H9 (cell line): ENCODE measurements at regions not wholly inside any gene's neighbourhood (a gene's known extent, or its start where the extent isn't known, plus 50 kb on each side); places are given as distances from the start of the nearest gene placed in this dataset.

ENCODE experiments used
- DNase-seq: peaks from one replicate; pipeline ENCODE4 v3.0.0-alpha.2; 2017
- H2AFZ ChIP-seq: one replicate; pipeline ENCODE4 v1.6.1; 2013; ENCODE audit warnings: mild to moderate bottlenecking, low read length, control low read depth, moderate library complexity
- H2AK5ac ChIP-seq: 2 replicates; pipeline ENCODE4 v1.6.1; 2013; ENCODE audit warnings: low read length, control low read depth, mixed read lengths; ENCODE audit not compliant: insufficient read length
- H2BK120ac ChIP-seq: one replicate; pipeline ENCODE4 v1.6.1; 2013; ENCODE audit warnings: low read depth, mild to moderate bottlenecking, low read length, control low read depth, inconsistent platforms; ENCODE audit not compliant: poor library complexity, severe bottlenecking
- H2BK12ac ChIP-seq: 2 replicates; pipeline ENCODE4 v1.6.1; 2013; ENCODE audit warnings: low read length, control low read depth, mixed read lengths, low read depth; ENCODE audit not compliant: insufficient read length
- H2BK15ac ChIP-seq: 2 replicates; pipeline ENCODE4 v1.6.1; 2013; ENCODE audit warnings: low read depth, low read length, control low read depth
- H2BK20ac ChIP-seq: one replicate; pipeline ENCODE4 v1.6.1; 2013; ENCODE audit warnings: low read depth, mild to moderate bottlenecking, low read length, control low read depth, inconsistent platforms; ENCODE audit not compliant: poor library complexity, severe bottlenecking
- H2BK5ac ChIP-seq: 2 replicates; pipeline ENCODE4 v1.6.1; 2013; ENCODE audit warnings: low read length, control low read depth, mixed read lengths; ENCODE audit not compliant: insufficient read length
- H3K14ac ChIP-seq: 2 replicates; pipeline ENCODE4 v1.6.1; 2013; ENCODE audit warnings: low read length, control low read depth; ENCODE audit not compliant: insufficient read depth
- H3K18ac ChIP-seq: 2 replicates; pipeline ENCODE4 v1.6.1; 2013; ENCODE audit warnings: low read depth, mild to moderate bottlenecking, mixed read lengths, low read length, control low read depth; ENCODE audit not compliant: insufficient read length
- H3K23ac ChIP-seq: 2 replicates; pipeline ENCODE4 v1.6.1; 2013; ENCODE audit warnings: low read length, control low read depth, mixed read lengths, low read depth; ENCODE audit not compliant: insufficient read length
- H3K23me2 ChIP-seq: 2 replicates; pipeline ENCODE4 v1.6.1; 2013; ENCODE audit warnings: low read depth, mild to moderate bottlenecking, mixed read lengths, low read length, control low read depth; ENCODE audit not compliant: insufficient read length, poor library complexity, severe bottlenecking
- H3K27ac ChIP-seq: 2 replicates; pipeline ENCODE4 v1.5.1; 2013; ENCODE audit warnings: low read length, control low read depth, mixed read lengths, low read depth; ENCODE audit not compliant: insufficient read length
- H3K27me3 ChIP-seq: 2 replicates; pipeline ENCODE4 v1.6.1; 2013; ENCODE audit warnings: low read length, control low read depth, inconsistent platforms; ENCODE audit not compliant: insufficient read depth
- H3K4ac ChIP-seq: 2 replicates; pipeline ENCODE4 v1.6.1; 2013; ENCODE audit warnings: low read depth, mild to moderate bottlenecking, control low read depth, inconsistent platforms, low read length, moderate library complexity
- H3K4me1 ChIP-seq: 2 replicates; pipeline ENCODE4 v1.6.1; 2013; ENCODE audit warnings: low read length, control low read depth, inconsistent platforms; ENCODE audit not compliant: insufficient read depth
- H3K4me2 ChIP-seq: 2 replicates; pipeline ENCODE4 v1.6.1; 2013; ENCODE audit warnings: low read length, control low read depth, mixed read lengths; ENCODE audit not compliant: insufficient read length, insufficient read depth
- H3K56ac ChIP-seq: 2 replicates; pipeline ENCODE4 v1.6.1; 2013; ENCODE audit warnings: low read depth, mild to moderate bottlenecking, mixed read lengths, low read length, control low read depth; ENCODE audit not compliant: insufficient read length
- H3K79me1 ChIP-seq: 2 replicates; pipeline ENCODE4 v1.6.1; 2013; ENCODE audit warnings: low read depth, mild to moderate bottlenecking, moderate library complexity, low read length, control low read depth, inconsistent platforms; ENCODE audit not compliant: insufficient read depth, poor library complexity, severe bottlenecking
- H3K79me2 ChIP-seq: 2 replicates; pipeline ENCODE4 v1.6.1; 2013; ENCODE audit warnings: low read length, control low read depth, inconsistent platforms; ENCODE audit not compliant: insufficient read depth
- H3K9ac ChIP-seq: 2 replicates; pipeline ENCODE4 v1.6.1; 2013; ENCODE audit warnings: low read length, control low read depth, mixed read lengths; ENCODE audit not compliant: insufficient read length; ENCODE audit errors: extremely low read depth
- H3K9me3 ChIP-seq: one replicate; pipeline ENCODE4 v1.6.1; 2013; ENCODE audit warnings: low read depth, low read length, inconsistent platforms; ENCODE audit not compliant: control insufficient read depth
- H3T11ph ChIP-seq: one replicate; pipeline ENCODE4 v1.6.1; 2013; ENCODE audit warnings: mild to moderate bottlenecking, low read length, control low read depth, inconsistent platforms
- H4K20me1 ChIP-seq: one replicate; pipeline ENCODE4 v1.6.1; 2013; ENCODE audit not compliant: control insufficient read depth, insufficient read length, insufficient read depth
- H4K5ac ChIP-seq: 2 replicates; pipeline ENCODE4 v1.6.1; 2013; ENCODE audit warnings: low read depth, mild to moderate bottlenecking, mixed read lengths, low read length, control low read depth; ENCODE audit not compliant: insufficient read length
- H4K8ac ChIP-seq: replicated peaks from 2 replicates; pipeline ENCODE4 v1.6.1; 2013; ENCODE audit warnings: low read length, control low read depth, mixed read lengths, low read depth; ENCODE audit not compliant: insufficient read length
- H4K91ac ChIP-seq: 2 replicates; pipeline ENCODE4 v1.6.1; 2013; ENCODE audit warnings: low read depth, mild to moderate bottlenecking, moderate library complexity, mixed read lengths, low read length, control low read depth; ENCODE audit not compliant: insufficient read length
- H3K27ac Mint-ChIP-seq, 3 experiments: 2 replicates in 2 of 3; 3 replicates in 1 of 3; pipeline ENCODE4 v1.8.0; 2020 to 2021; ENCODE audit warnings: mixed read lengths in 3 of 3, mild to moderate bottlenecking in 1 of 3, moderate library complexity in 1 of 3
- H3K27me3 Mint-ChIP-seq: 2 replicates; pipeline ENCODE4 v1.8.0; 2021; ENCODE audit warnings: low read depth, mild to moderate bottlenecking, moderate library complexity, mixed read lengths
- H3K36me3 Mint-ChIP-seq, 3 experiments: 2 replicates in 2 of 3; 3 replicates in 1 of 3; pipeline ENCODE4 v1.8.0; 2020 to 2021; ENCODE audit warnings: low read depth in 3 of 3, mixed read lengths in 3 of 3; ENCODE audit not compliant: insufficient read depth in 1 of 3
- H3K4me1 Mint-ChIP-seq, 2 experiments: 2 replicates each; pipeline ENCODE4 v1.8.0; 2020; ENCODE audit warnings: mixed read lengths in 2 of 2
- H3K4me3 Mint-ChIP-seq, 2 experiments: 2 replicates in 1 of 2; 3 replicates in 1 of 2; pipeline ENCODE4 v1.8.0; 2020 to 2021; ENCODE audit warnings: mild to moderate bottlenecking in 2 of 2, mixed read lengths in 2 of 2, moderate library complexity in 1 of 2
- H3K9me3 Mint-ChIP-seq, 2 experiments: 2 replicates in 1 of 2; 3 replicates in 1 of 2; pipeline ENCODE4 v1.8.0; 2020; ENCODE audit warnings: mild to moderate bottlenecking in 2 of 2, mixed read lengths in 2 of 2, moderate library complexity in 1 of 2
- CTCF ChIP-seq: fragments of 200-600 bp; sonication (generic); conservative IDR thresholded peaks from 3 replicates; pipeline ENCODE4 v1.8.0; 2021; ENCODE audit warnings: antibody characterized with exemption, mild to moderate bottlenecking
- WGBS: extraction: QIAGEN DNeasy Blood & Tissue Kit; methylation state at CpG from one replicate; pipeline ENCODE4 v1.1.7; 2013; ENCODE audit warnings: missing lambda C conversion rate, low lambda C conversion rate, mixed read lengths; ENCODE audit not compliant: insufficient read length; ENCODE audit errors: extremely low coverage; 5-methylcytosine and 5-hydroxymethylcytosine counted together

- Histone ChIP-seq H3K18ac (no peak overlapping the region), H3K23ac (no peak overlapping the region), H4K8ac (no peak overlapping the region), H2BK120ac (no peak overlapping the region), H3K9ac (no peak overlapping the region), H4K5ac (no peak overlapping the region), H3K23me2 (no peaks in the 10 kb centered on the region), H3K9me3 (no peaks in the 10 kb centered on the region), H3K14ac (no peak overlapping the region), H4K91ac (no peak overlapping the region), H3K4me1 (no peaks in the 10 kb centered on the region), H3K79me2 (no peaks in the 10 kb centered on the region), H3K4ac (no peak overlapping the region), H3K27me3 (no peaks in the 10 kb centered on the region), H3K79me1 (no peaks in the 10 kb centered on the region), H3K4me2 (no peak overlapping the region), H3K27ac (no peak overlapping the region), H2BK12ac (no peak overlapping the region), H4K20me1 (no peaks in the 10 kb centered on the region), H3T11ph (no peak overlapping the region), H2AK5ac (no peak overlapping the region), H2BK15ac (no peak overlapping the region), H3K56ac (no peak overlapping the region), H2BK5ac (no peak overlapping the region), H2AFZ (no peak overlapping the region), H2BK20ac (no peak overlapping the region)
- WGBS, result no CpG with 5 or more reads among the region's 4 CpGs
- H3K27me3 Mint-ChIP-seq, result no peaks in the 10 kb centered on the region
- H3K9me3 Mint-ChIP-seq, result peaks cover 19 to 20% of the 10 kb centered on the region in 2 experiments
- H3K4me3 Mint-ChIP-seq, result no peak overlapping the region
- no peak for DNase-seq
- no peak for TF ChIP-seq CTCF
- no peaks in the 10 kb centered on the region for H3K4me1 Mint-ChIP-seq
- H3K36me3 Mint-ChIP-seq, result peaks cover 4 to 16% (median 11%) of the 10 kb centered on the region in 3 experiments; a peak in 6 of 7 replicates
- no peak overlapping the region for H3K27ac Mint-ChIP-seq
These were observed 663.2 kb upstream of the RGMB start for GRCh38 chr5:98110282-98110691.
